K562 (cell line): ENCODE measurements at regions not wholly inside any gene's neighbourhood (a gene's known extent, or its start where the extent isn't known, plus 50 kb on each side); places are given as distances from the start of the nearest gene placed in this dataset.

ENCODE experiments used
- DNMT1 ChIP-seq: fragments of 450-650 bp; IDR thresholded peaks from 2 replicates; pipeline ENCODE4 v1.6.1; 2016; ENCODE audit warnings: antibody characterized with exemption, mild to moderate bottlenecking
- TSHZ1 ChIP-seq: fragments of 250-450 bp; sonication (Bioruptor Pico); IDR thresholded peaks from 2 replicates; pipeline ENCODE4 v1.4.0; 2020; ENCODE audit warnings: mild to moderate bottlenecking, moderate library complexity

DNA sequence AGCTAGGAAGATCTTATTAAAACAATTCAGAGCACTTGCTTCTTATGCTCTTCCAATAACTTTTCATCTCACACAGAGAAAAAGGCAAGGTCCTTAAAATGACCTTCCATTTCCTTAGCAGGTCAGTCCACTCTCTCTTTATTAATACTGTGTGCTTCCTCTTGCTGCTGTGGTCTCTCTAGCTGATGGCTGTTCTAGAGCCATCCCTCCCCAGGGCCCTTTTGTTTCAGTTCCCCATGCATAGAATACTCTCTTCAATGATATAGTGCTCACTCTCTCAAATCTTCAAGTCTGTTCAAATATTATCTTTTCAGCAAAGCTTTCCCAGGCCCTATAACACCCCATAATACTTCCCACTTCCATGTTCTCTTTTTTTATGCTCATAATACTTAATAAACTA, 469.3 kb downstream of the METTL4 start:
- TF ChIP-seq TSHZ1 (no peak), DNMT1 (no peak)
